ENCODE measurements at regions not wholly inside any gene's neighbourhood (a gene's known extent, or its start where the extent isn't known, plus 50 kb on each side); places are given as distances from the start of the nearest gene placed in this dataset.
A peak's percentile ranks its signal among the peaks of the same experiment; 100 is the strongest.
"Not testable (repeated sequence)": the region's sequence is repeated elsewhere in the genome, so short reads cannot be mapped to it uniquely, and the experiment has no call there.

DNA sequence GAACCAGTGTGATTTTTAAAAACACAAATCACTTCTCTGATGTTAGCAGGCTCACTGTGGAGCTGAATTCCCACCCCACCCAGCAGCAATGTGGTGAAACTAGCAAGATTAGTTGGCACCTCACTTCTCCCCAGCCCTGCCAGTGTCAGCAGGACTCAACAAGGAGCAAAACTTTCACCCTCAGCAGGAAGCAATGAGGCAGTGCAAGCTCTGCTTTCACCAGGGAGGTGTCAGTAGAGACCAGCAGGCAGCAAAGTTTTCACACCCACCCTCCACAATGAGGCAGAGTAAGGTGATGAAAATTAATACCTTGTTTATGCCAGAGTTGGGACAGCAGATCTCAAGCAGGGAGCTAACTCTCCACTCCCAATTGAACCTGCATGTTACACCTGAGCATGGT, 565.0 kb downstream of the CETN3 start:
- DNase-seq (ENCODE audit: low read depth), result no peak

DNA sequence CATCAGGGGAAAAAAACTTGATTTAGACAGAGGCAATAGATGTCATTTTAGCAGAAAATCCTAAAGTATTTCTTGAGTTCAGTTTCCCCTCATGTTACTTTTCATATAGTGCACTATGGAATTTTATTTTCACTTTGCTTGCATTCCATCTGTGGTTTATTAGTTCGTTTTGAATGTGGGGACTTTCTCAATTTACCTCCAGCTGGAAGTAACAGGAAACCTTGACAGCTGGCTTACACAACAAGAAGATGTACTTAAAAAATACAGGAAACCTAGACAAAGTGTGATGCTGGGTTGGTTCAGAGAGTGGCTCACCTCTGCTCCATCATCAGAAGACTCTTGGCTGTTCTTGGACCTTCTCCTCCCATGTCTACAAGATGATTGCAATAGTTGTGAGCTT, 567.0 kb downstream of the CETN3 start:
- no peak for DNase-seq (ENCODE audit: low read depth)

GRCh38 chr5:89840906-89841305, 568.6 kb downstream of the CETN3 start:
- no peak for DNase-seq (ENCODE audit: low read depth)

DNA sequence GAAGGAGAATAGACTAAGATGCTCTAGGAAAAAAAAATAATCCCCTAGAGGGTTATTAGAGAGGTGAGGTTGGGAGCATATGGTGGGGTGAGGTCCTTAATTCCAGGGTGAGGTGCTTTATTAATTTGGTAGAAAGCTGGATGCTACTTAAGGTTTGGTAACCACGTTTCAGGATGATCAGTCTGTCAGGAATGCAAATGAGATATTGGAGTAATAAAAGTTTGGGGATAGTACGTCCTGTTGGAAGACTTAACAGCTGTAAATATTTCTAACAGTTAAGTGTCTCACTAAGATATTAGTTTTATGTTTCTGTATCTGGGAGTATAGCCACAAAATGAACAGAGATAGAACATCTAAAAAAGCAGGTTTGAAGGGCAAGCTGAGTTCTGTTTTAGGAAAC, 578.9 kb downstream of the CETN3 start:
- DNase-seq (ENCODE audit: low read depth), result no peak

- no peak for DNase-seq (ENCODE audit: low read depth)
Measured at GRCh38 chr5:89827960-89828359, 581.6 kb downstream of the CETN3 start.

GRCh38 chr5:89827359-89827758, 582.2 kb downstream of the CETN3 start:
- no peak for DNase-seq (ENCODE audit: low read depth)

DNA sequence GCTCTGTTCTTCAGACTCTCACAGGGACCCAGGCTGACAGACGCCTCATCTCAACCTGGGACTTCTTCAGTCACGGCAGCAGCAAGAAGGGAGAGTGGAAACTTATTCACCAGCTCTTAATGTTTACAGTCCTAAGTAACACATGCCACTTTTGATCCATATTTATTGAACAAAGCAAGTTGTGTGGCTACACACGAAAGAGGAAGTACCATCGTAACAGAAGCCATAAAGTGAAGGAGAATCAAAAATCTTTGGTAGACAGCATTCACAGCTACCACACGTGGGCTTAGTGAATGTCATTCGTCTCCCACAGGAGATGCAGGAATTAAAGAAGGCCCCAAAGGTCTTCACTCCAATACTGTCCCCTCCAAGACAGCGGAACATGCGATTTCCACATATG, 582.6 kb downstream of the CETN3 start:
- DNase-seq (ENCODE audit: low read depth), result no peak

GRCh38 chr5:89823046-89823445, 586.5 kb downstream of the CETN3 start:
- no peak for DNase-seq (ENCODE audit: low read depth)

DNA sequence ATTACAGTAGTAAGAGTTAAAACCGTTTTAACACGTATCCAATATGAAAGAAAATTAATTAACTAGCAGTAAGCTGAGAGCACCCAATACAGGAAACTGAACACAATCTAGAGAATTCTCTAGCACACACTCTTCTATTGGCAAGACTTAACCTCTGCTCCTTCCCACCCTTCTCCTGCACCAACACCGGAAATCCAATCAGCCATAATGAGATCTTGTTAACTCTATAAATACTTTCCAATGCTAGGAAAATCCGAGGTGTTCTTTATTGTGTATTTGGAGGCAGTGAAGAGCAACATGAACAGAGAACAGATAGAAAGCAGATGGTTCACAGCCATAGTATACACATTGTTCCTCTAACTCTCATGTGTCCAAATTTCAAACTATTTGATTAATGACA, 591.7 kb downstream of the CETN3 start:
- DNase-seq (ENCODE audit: low read depth), result no peak

DNA sequence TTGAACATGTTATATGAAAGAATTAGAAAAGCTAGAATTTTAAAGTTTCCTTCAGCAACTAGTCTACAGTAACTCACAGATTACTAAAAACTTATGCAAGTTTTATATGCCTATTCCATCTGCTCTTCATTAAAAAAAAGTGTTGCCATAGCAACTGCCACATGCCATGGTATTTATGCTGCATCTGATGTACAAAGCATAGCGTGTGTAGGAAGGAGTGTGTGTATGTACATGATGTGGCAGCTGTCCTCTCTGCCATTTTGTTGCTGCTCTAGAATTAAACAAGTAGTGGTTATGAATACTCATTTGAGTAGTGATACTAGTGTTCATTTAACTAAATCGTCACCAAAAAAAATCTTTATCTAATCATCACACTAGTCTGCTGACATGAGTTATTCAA, 593.5 kb downstream of the CETN3 start:
- no peak for DNase-seq (ENCODE audit: low read depth)

DNA sequence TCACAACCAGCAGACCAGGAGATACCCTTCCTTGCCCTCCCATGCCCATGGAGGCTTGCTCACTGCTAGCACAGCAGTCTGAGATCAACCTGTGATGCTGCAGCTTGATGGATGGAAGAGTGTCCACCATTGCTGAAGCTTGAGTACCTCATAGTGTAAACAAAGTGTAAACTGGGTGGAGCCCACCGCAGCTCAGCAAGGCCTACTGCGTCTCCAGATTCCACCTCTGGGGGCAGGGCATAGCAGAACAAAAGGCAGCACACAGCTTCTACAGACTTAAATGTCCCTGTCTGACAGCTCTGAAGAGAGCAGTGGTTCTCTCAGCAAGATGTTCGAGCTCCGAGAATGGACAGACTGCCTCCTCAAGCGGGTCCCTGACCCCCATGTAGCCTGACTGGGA, 608.8 kb downstream of the CETN3 start:
- not testable (repeated sequence) for DNase-seq (ENCODE audit: low read depth)

GRCh38 chr5:89794504-89794903, 615.1 kb downstream of the CETN3 start:
- not testable (repeated sequence) for DNase-seq (ENCODE audit: low read depth)

- not testable (repeated sequence) for DNase-seq (ENCODE audit: low read depth)
Measured at GRCh38 chr5:89779734-89780133, 629.8 kb downstream of the CETN3 start.

- no peak for DNase-seq (ENCODE audit: low read depth)
Measured at GRCh38 chr5:89777758-89778157, 631.8 kb downstream of the CETN3 start.

- peak; percentile 36 for DNase-seq (ENCODE audit: low read depth)
Measured at GRCh38 chr5:89769975-89770374, 639.6 kb downstream of the CETN3 start.

- DNase-seq (ENCODE audit: low read depth), result no peak
Measured at GRCh38 chr5:89759802-89760201, 649.8 kb downstream of the CETN3 start.

- DNase-seq (ENCODE audit: low read depth), result no peak
Measured at GRCh38 chr5:89758146-89758545, 651.4 kb downstream of the CETN3 start.

DNA sequence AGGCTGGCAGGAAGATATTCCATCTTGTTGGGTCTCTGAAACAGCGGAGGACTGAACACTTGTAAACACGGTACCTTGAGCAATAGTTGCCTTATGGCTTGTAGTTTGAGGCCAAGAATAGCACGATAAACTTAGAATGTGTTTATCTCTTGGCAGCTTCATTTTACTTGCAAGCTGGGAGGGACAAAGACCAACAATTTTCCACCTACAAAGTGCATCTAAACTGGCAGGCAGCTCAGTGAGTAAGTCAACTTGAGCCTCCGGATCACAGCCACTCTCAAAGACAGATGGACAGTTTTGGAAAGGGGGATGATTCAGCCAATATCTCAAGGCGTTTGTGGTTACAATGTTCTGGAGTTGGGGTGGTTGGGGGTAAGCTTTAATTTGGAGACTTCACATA, 652.6 kb downstream of the CETN3 start:
- DNase-seq (ENCODE audit: low read depth), result no peak

GRCh38 chr5:89755024-89755423, 654.5 kb downstream of the CETN3 start:
- no peak for DNase-seq (ENCODE audit: low read depth)

DNA sequence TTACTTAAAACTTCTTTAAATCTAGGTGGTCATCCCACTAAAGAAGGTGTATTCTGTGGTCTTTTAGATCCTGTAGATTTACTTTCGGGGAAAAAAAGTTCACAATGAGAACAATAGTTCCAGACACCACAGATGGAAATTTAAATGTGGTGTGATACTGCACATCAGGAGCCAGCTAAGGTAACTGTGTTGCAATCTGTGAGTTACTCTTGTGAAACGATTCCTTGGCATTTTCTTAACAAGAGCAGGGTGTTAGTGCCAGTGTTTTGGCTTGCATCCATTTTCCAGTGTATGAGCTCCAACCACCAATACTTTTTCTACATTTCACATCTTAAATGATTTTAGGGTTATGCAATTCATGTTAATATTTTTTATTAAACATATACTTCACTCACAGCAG, 674.5 kb downstream of the CETN3 start:
- DNase-seq (ENCODE audit: low read depth), result no peak

DNA sequence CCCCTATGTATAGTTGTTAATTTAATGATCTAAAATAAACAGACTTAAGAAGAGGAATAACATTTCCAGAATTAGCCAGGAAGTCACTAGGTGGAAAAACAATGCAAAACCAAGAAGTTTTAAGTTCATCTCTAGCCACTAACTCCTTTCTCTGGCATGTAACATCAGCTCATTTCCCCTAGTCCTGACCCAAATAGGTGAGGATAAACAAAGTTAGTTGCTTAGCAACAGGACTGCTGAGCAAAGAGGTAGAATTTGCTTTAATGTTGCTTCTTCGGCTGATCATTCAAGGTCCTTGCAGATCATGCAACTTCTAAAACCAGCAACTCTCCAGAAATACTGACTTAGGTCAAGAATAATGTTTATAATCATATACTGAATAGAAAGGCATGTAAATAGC, 675.8 kb downstream of the CETN3 start:
- no peak for DNase-seq (ENCODE audit: low read depth)

DNA sequence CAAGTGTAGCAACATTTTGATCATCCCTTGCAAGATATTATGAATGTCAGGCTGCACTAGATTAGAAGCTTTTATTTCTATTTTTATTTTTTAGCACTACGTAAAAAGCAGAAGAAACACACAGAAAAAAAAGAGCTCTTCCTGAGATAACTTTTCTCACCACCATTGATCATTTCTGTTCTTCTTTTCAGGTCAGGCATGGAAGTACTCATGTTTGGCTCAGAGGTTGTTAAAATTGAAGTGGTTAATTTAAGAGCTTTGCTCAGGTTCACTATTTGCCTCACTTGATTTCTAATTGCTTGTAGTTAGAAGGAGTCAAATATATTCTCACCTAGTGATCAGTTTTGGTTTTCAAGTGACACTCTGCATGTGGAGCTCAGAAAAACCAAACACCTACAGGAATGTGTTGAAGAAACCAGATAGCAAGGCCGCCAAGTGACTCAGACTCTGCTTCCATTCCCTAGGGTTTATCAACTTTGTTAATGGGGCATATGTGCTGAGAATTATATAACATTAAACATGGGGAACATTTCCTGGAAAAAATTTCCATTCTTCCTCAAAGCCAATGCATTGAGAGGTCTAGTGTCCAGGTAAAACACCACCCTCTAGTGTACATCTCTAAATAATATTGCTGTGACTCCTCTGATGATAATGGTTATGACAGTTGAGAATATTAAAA, 679.8 kb downstream of the CETN3 start:
- DNase-seq (ENCODE audit: low read depth), result peak; percentile 17

GRCh38 chr5:89728750-89729149, 680.8 kb downstream of the CETN3 start:
- DNase-seq (ENCODE audit: low read depth), result no peak

- DNase-seq (ENCODE audit: low read depth), result no peak
Measured at GRCh38 chr5:89728134-89728533, 681.4 kb downstream of the CETN3 start.

Data from ELR (cell line).